ENCODE measurements at regions not wholly inside any gene's neighbourhood (a gene's known extent, or its start where the extent isn't known, plus 50 kb on each side); places are given as distances from the start of the nearest gene placed in this dataset.
"Not testable (repeated sequence)": the region's sequence is repeated elsewhere in the genome, so short reads cannot be mapped to it uniquely, and the experiment has no call there.

DNA sequence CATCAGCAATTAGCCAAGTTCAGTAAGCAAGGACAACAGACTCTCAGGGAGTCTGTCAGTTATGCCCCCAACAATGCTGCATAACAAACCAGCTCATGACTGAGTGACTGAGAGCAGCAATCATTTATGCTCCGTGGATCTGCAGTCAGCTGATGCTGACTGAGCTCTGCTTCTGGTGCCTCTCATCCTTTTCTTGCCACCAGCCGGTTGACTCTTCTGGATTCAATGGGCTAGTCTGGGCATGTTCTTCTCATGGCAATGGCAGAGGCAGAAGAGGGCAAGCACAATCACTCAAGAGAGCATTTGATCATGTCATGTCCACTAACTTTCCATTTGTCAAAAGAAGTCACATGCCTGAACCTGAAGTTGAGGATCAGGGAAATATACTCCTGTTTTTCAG, 157.0 kb upstream of the NTRK2 start:
- no peak for DNase-seq

DNA sequence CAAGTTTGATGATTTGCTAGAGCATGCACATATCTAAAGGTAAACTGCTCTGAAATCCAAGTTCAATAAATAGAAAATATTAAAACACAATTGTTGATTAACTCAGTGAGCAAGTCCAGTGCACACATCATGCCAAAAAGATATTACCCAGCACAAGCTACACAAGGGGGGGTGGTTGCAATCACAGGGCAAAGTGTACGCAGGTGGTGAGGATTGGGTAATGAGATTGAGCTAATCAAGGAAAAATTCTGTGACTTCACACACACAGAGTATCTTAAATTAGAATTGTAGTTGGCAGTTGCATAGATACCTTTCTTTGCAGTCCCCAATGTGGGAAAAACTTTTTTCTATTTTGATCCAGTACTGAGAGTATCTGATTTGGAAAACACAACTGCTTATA, 156.1 kb upstream of the NTRK2 start:
- DNase-seq = no peak

DNA sequence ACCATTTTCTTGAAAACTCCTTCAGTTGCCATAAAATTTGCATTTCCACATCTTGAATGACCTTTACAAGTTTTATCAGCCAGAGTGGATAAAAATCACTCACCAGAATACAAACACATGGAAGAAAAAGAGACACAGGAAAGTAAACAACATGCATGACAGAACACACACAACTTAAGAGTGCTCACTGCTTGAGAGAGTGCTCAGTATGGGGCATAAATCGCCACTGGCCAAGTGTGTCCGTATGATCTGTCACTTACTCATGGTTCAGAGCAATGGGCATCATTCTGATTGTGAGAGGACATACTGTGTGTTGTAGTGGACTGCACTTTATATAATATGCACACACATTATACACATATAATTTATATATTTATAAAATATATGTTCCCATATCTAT, 155.6 kb upstream of the NTRK2 start:
- no peak for DNase-seq

DNA sequence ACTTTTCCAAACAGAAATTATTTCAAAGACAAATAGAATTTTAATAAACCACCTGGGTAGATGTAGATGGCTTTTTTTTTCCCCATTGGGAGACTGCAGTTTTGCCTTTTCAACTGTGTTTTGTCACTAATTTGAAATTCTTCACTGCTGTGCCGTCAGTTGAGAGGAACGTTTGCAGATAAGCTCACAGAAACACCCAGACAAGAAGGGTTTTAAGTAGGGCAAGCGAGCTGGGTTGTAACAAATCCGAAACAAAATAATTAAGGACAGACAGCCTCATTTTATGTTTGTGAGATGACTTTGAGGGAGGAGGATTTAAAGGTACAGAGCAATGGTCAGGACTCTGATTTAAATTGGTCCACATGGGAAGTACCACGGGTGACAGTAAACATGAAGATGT, 155.1 kb upstream of the NTRK2 start:
- DNase-seq = no peak

DNA sequence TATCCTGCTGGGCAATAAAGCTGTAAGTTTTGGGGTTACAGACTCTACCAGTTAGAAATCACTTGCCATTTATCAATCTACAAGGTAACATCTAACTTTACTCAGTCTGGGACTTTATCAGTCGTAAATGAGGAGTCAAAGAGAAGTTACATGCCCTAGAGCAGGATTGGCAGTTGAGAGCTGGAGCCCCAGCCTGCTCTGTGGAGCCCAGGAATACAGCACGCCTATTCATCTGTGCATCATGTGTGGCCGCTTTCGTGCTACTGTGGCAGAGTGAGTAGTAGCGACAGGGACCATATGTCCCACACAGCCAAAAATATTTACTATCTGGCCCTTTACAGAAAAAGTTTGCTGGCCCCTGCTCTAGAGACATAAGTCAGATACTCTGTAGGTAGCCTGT, 152.5 kb upstream of the NTRK2 start:
- no peak for DNase-seq

DNA sequence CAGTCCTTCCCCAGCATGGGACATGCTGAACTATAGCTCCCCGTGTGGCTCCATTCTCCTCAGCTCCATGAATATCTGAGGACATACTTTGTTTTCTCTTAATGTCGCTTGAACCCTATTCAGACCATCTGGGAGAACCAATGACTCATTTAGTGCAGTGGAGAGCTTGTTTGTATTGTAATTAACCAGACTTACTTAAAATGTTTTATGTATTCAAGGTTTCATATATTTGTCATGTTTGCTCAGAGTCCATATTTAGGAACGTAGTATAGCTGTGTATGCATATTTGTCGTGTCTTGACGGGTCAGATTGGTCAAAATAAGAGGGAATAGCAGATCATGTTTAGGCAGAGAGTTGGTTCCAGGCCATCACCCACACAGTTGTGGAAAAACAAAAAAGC, 150.1 kb upstream of the NTRK2 start:
- no peak for DNase-seq

DNA sequence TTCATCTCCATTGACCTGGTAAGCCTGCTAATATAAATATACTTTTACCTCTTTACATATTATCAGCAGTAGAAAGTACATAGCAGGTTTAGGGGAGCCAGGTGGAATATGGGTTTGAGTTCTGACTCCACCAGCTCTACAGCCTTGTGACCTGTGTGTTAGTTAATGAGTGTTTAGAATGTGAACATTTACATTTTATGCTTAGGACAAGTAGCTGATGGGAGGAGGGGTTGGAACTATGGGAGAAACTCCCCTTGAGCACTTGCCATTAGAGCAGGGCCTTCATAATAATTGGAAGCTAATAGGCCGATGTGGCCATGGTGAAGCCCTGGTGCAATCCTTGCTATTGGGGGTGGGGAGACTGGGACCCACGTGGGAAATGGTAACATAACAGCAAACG, 148.3 kb upstream of the NTRK2 start:
- no peak for DNase-seq

DNA sequence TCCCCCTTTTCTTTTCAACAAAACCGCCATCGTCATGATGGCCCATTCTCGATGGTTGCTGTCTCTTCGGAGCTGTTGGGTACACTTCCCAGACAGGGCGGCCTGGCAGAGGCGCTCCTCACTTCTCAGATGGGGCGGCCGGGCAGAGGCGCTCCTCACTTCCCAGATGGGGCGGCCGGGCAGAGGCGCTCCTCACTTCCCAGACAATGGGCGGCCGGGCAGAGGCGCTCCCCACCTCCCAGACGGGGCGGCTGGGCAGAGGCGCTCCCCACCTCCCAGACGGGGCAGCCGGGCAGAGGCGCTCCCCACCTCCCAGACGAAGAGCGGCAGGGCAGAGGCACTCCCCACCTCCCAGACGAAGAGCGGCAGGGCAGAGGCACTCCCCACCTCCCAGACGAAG, 143.3 kb upstream of the NTRK2 start:
- not testable (repeated sequence) for DNase-seq

DNA sequence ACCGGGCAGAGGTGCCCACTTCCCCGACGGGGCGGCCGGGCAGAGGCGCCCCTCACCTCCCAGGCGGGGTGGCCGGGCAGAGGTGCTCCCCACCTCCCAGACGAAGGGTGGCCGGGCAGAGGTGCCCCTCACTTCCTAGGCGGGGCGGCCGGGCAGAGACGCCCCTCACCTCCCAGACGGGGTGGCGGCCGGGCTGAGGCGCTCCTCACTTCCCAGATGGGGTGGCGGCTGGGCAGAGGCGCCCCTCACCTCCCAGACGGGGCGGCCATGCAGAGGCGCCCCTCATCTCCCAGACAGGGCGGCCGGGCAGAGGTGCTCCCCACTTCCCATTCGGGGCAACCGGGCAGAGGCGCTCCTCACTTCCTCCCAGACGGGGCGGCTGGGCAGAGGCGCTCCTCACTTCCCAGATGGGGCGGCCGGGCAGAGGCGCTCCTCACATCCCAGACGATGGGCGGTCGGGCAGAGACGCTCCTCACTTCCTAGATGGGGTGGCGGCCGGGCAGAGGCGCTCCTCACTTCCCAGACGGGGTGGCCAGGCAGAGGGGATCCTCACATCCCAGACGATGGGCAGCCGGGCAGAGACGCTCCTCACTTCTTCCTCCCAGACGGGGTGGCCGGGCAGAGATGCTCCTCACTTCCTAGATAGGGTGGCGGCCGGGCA, 142.3 kb upstream of the NTRK2 start:
- DNase-seq = not testable (repeated sequence)

DNA sequence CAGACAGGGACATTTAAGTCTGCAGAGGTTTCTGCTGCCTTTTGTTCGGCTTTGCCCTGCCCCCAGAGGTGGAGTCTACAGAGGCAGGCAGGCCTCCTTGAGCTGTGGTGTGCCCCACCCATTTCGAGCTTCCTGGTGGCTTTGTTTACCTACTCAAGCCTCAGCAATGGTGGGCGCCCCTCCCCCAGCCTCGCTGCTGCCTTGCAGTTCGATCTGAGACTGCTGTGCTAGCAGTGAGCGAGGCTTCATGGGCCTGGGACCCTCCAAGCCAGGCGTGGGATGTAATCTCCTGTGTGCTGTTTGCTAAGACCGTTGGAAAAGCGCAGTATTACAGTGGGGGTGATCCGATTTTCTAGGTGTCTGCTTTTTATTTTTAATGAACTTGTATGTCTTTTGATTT, 133.6 kb upstream of the NTRK2 start:
- DNase-seq = not testable (repeated sequence)

DNA sequence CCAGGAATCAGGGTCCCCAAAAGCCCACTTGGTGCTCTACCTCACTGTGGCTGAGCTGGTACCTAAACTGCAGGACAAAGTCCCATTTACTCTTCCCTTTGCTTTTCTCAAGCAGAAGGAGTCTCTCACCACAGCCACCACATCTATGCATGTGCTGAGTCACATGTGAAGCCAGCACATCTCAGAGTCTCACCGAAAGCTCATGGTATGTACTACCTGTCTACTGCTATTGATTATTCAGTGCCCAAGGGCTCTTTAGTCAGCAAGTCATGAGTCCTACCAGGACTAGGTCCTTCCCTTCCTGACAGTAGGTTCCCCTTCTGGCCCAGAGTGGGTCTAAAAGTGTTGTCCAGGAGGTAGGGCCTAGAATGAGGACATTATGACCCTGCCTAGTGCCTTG, 130.7 kb upstream of the NTRK2 start:
- no peak for DNase-seq

DNA sequence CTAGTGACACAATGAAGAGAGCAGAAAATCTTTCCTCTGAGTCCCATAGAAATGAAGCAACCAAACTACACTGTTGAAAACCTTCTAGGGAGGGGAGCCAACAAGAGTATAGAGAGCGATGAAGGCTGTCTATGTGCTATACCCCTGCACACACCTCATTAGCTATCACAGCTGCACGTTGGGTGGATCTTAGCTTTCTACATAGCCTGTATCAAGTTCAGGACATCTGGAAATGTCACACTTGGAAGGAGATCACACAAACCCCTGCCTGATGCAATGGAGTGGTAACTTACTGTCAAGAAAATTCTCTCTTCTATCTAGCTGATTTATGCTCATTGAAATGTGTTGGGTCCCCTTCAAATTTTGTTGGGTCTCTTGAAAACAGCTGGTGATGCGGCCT, 127.0 kb upstream of the NTRK2 start:
- no peak for DNase-seq

DNA sequence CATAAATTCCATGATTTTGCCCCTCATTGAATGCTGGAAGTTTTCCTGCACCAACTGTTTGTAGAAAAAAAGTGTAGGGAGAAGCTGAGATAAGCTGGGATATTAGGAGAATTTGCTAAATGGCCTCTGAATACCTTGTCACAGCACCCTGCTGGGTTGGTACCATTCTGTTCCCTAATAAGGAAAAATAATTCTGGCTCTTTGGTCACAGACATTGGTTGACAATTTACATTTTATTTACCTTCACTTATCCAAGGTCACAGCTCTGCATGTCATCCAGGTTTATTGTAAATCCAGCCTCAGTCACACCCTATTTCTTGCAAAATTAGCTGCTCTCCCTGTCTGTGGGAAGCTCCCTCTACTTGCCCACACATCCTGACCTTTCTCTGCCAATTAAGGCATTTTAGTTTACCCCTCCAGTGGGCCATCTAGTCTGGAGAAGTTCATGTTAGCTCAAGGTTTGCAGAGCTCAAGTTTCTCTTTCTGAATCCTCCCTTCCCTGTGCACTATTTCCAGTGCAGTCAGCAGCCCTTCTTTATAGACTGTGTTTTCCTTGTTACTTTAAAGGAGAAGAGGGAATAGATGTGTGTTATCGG, 115.4 kb upstream of the NTRK2 start:
- no peak for DNase-seq

DNA sequence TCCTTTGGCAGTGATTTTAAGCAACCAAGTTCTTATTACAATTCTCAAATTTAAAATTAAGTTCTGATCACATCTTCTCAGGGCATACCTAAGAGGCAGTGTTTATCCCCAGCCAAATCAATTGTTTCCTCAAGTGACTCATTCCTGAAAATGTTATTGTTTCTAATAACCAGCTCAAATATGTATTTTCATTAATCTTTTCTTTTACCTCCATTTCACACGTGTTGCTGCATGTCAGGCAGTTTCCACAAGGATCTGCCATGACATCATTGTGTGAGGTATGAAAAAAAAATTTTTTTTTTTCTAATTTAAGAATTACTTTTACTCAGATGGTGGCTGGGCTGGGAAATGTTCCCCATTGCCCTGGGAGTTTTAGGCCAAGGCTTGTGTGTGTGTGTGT, 113.0 kb upstream of the NTRK2 start:
- no peak for DNase-seq

DNA sequence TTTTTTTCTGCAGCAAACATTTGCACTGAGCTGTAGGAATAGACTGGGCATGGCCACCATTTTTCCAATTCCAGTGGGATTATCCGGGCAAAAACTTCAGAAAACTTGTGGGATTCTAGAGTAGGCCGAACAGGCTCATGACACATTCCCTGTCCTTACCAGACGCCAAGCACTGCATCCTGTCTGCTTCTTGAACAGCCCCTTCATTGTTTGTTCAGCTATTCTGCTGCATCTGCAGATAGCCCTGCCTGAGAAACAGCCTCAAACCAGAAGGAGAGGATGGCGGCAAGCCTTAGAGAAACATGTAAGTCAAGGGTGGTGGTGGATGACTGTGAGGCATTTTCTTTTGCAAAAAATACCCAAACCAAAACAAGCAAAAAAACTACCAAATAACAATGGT, 111.8 kb upstream of the NTRK2 start:
- no peak for DNase-seq

DNA sequence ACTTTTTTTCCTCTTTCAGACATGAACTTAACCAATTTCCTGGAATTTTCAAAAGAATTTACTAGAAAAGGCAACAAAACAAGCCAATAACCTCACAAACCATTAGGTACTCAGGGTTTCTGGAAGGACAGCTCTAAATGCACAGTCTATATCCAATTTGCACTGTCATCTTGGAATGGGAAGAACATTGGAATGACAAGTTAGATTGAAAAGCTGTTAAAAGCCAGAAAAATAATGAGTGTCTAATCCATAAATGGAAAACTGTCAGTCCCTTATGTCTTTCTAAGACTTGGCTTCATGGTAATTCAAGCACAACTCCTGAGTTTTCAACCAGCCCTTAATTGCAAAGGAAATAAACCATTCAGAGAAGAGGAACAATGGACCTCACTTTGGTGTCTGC, 105.8 kb upstream of the NTRK2 start:
- DNase-seq = no peak

DNA sequence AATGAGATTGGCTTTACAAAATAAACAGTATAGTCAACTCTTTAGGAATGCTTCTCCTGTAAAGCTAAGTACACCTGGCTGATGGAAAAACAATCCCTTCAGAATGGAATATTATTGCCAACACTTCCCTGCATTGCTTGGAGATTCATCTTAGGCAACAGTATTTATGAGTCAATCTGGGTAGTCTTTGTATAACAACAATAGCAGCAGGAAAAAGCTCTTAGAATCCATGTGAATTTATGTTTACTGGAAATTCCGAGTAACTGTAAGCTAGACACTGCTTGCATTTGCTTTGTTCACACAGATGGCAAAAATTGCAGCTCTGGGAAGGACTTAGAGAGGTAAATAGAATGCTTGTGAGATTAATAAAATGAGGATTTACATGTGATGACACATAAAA, 101.7 kb upstream of the NTRK2 start:
- DNase-seq = no peak

DNA sequence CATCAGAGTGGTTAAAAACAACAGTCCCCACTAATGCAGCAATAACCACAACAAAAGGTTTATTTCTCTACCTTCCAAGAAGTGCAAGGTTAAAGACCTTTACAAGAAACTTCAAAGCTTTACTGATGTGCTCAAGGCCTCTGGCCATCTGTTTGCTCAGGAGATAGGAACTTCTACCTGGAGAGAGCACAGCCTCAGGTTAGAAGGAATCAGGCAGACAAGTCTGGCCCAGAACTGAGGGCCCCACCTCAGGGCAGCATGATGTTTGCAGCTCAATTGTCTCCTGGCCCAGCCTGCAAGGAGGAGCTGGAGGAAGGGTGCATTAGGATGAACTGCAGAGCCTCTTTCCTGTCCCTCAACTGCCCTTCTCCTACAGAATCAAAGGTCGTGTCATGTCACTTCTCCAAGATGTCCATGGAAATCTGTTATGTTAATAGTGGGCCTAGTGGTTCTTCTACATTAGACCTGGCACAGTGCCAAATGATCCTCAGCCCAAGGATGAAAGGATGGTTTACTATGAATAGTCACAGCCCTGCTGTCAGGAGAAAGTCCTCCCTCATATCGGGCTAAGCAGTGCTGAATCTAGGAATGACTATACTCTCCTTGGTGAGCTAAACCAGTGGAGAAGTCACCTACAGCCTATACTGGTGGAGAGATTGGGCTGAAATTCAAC, 98.9 kb upstream of the NTRK2 start:
- no peak for DNase-seq

DNA sequence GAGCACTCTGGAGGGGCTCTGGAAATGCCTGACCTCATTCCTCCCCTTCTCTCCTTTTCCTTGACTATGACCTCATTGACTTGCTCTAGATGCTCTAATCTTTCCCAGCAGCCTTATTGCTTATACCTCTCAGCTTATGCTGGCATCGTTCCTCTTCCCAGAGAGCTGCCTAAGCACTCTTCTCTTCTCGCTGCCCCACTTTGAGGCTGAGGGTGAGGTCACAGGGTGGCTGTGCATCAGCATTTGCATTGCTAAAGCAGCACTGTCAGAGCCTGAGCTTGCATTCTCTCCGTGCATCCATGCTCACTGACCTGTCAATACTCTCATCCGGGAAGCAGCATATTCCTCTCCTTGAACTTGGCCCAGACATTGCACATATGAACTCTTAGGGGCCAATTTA, 96.4 kb upstream of the NTRK2 start:
- no peak for DNase-seq

DNA sequence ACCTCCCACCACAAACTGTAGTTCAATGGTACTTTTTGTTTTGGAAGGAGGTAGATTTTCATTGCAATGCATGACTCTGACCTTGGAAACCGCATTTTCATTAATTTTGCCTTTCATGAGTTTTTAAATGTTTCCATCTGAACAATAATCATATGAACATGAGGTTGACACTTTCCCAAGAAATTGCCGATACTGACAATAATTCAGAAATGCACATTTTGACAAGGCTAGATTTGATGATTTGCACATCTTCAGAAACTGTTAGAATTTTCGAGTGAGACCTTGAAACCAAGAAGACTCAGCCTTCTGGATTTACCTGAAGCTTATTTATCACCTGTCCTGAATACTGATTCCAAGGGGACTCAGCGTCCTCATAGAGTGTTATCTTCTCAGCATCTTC, 93.8 kb upstream of the NTRK2 start:
- no peak for DNase-seq

DNA sequence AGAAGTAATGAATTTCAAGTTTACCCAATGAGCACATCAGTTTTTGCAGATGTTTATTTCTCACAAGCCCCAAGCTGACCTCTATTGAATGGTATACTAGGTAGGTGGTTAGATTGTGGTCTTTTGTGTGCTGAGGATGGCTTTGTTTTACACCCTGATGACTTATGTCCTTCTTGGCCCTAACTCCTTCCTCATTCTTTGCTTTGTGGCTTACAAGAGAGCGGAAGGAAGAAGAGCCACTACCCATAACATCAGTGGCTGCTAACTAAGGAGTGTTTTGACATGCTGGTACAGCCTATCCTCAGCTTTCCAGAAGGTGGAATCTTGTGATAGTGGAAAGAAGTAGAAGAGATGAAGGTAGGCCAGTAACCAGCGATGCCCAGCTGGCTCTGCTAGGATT, 85.7 kb upstream of the NTRK2 start:
- DNase-seq = no peak

DNA sequence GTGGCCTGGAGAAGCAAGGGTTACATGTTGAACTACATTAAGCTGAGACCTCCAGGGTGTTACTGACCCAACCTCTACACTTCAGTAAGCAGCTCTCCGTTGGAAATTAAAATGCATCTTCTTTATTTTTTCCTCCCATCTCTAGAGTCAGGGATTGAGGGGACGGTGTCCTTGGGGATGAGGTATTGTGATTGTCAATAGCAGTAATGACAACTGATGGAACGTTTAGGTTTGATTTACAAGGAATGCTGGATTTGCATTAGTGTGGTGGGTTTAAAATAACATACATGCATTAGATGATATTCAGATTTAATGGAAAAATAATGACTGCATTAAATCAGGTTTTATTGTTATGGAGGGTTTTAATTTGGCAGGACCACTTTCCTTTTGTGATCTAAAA, 82.9 kb upstream of the NTRK2 start:
- DNase-seq = no peak

DNA sequence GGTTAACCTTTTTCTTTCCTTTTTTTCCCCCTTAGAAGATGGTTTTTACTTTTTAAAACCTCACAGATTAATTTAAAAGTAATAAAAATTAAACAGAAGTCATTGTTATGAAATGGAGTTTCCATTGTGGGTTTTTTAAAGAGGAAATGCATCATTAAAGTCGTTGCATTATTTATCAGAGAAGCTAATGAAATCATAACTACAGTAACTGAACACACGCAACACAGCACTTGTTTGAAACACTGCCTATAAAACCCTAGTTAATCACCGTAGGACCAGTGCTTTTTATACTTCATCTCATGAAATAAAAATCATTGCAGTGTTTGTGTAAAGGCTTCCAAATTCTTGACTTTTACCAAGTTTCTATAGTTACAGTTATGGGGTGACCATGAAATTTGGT, 82.4 kb upstream of the NTRK2 start:
- DNase-seq = no peak

DNA sequence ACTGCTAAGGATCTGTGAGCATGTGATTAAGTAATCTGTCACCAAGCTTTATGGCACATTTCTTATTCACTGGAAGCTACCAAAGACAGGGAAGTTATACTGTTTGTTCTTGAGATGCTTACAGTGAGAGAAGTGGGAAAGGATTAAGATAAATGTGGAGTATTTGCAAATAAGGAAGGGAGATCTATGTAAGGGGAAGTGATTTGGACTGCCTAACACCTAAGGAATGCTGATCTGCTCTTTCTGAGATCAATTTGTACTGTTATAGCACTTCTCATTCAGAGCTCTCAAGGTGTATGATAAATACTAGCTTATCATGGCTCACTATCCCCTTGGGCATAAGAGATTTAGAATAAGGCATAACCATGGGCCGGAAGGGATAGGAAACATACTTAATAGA, 80.0 kb upstream of the NTRK2 start:
- no peak for DNase-seq

DNA sequence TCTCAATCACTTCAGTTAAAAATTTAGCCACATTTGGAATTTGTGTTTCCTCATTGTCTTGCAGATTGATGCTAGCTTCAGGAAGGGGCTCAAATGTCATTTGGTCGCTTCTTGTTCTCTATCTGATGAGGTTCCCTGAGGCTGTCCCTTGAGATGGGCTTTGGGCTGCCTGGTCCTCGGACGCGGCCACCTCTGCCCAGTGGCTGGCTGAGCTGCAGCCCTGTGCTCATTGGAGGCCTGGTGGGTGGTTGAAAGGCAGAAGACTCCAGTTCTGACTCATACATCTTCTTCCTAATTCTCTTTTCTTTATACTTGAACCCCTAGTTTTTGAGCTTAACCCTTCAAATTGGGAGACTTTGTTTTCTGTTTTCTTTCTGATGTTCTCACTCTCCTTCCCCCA, 78.8 kb upstream of the NTRK2 start:
- no peak for DNase-seq
